ENCODE measurements at regions not wholly inside any gene's neighbourhood (a gene's known extent, or its start where the extent isn't known, plus 50 kb on each side); places are given as distances from the start of the nearest gene placed in this dataset.

GRCh38 chr5:53394808-53395207 lies 85.6 kb upstream of the FST start:
- ChIA-PET CTCF (no interaction called here), POLR2A (no interaction called here)
- H3K4me3 ChIP-seq (ENCODE audit: low read depth, low read length) = no peak overlapping the region
- H3K36me3 ChIP-seq (ENCODE audit: control insufficient read depth, insufficient read depth, low read length) = no peaks in the 10 kb centered on the region
- H3K27me3 ChIP-seq (ENCODE audit: control insufficient read depth, insufficient read depth, low read length) = no peaks in the 10 kb centered on the region
- TF ChIP-seq CTCF (IDR thresholded peaks at IDR 0.05; ENCODE audit: insufficient read depth, low read depth, low read length) = no peak
- DNase-seq (ENCODE audit: low read depth) = no peak

DNA sequence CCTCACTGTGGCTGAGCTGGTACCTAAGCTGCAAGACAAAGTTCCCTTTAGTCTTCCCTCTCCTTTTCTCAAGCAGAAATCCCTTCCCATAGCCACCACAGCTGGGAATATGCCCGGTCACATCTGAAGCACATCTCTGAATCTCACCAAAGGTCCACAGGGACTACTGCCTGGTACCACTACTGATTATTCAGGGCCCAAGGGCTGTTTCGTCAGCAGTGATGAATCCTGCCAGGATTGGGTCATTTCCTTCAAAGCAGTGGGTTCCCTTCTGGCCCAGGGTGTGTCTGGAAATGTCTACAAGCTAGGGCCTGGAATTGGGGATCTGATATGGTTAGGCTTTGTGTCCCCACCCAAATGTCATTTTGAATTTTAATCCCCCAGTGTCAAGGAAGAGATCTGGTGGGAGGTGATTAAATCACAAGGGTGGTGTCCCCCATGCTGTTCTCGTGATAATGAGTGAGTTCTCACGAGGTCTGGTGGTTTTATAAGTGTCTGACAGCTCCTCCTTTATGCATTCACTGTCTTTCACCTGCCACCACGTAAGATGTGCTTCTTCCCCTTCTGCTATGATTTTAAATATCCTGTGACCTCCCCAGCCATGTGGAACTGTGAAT lies 83.2 kb upstream of the FST start:
- H3K4me3 ChIP-seq (ENCODE audit: low read depth, low read length) = no peak overlapping the region
- ChIA-PET CTCF (interaction anchor here (1.7 kb wide), 1 partner anchor 832 kb away, joined by 7 read pairs; no protein-coding TSS in a partner anchor), POLR2A (no interaction called here)
- DNase-seq (ENCODE audit: low read depth) = no peak
- TF ChIP-seq CTCF (IDR thresholded peaks at IDR 0.05; ENCODE audit: insufficient read depth, low read depth, low read length) = no peak
- no peaks in the 10 kb centered on the region for H3K27me3 ChIP-seq (ENCODE audit: control insufficient read depth, insufficient read depth, low read length)
- no peaks in the 10 kb centered on the region for H3K36me3 ChIP-seq (ENCODE audit: control insufficient read depth, insufficient read depth, low read length)

- TF ChIP-seq CTCF (IDR thresholded peaks at IDR 0.05; ENCODE audit: insufficient read depth, low read depth, low read length) = no peak
- Histone ChIP-seq H3K4me3 (ENCODE audit: low read depth, low read length) (no peak overlapping the region), H3K27me3 (ENCODE audit: control insufficient read depth, insufficient read depth, low read length) (no peaks in the 10 kb centered on the region), H3K36me3 (ENCODE audit: control insufficient read depth, insufficient read depth, low read length) (no peaks in the 10 kb centered on the region)
- CTCF ChIA-PET = interaction anchor here (1.7 kb wide), 1 partner anchor 831 kb away, joined by 7 read pairs; no protein-coding TSS in a partner anchor
- no peak for DNase-seq (ENCODE audit: low read depth)
- POLR2A ChIA-PET = no interaction called here
Measured at GRCh38 chr5:53397845-53398244, 82.6 kb upstream of the FST start.

DNA sequence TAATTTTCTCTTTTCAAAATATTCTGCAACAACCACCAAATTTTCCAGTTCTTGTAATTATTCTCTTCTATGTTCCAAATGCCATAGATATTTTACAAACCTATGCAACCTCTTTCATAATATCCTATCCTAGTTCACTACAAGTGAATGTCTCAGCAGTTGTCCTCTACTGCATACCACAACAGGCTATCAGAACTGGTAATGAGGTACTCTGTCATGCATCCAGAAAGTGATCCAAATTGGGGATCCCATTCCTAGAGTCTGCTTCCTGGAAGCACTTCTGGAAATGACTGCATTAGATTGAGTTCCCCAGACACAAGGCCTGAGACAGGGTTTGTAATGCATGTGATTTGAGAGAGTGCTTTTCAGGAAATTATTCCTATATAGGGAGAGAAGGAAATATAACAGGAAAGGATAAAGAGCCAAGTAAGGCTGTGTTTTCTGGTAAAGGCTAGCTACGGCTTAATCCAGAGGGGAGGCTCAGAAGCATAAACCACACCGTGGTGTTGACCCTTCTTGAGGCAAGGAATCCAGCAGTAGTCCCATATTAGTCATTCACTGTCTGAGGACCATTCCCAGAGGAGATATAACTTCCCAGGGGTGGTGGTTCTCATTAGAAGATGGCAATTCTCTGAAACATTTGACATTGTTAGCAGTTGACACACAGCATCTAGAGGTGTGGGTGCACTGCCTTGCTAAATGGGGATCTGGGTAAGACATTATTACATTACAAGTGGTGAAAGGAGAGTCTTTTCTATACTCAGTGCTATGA lies 80.3 kb upstream of the FST start:
- CTCF ChIA-PET = no interaction called here
- DNase-seq (ENCODE audit: low read depth) = no peak

More for the DNA sequence above, 80.3 kb upstream of the FST start:
- no peak overlapping the region for H3K4me3 ChIP-seq (ENCODE audit: low read depth, low read length)
- H3K27me3 ChIP-seq (ENCODE audit: control insufficient read depth, insufficient read depth, low read length) = no peaks in the 10 kb centered on the region
- POLR2A ChIA-PET = no interaction called here
- H3K36me3 ChIP-seq (ENCODE audit: control insufficient read depth, insufficient read depth, low read length) = no peaks in the 10 kb centered on the region
- no peak for TF ChIP-seq CTCF (IDR thresholded peaks at IDR 0.05; ENCODE audit: insufficient read depth, low read depth, low read length)
